ENCODE measurements at regions not wholly inside any gene's neighbourhood (a gene's known extent, or its start where the extent isn't known, plus 50 kb on each side); places are given as distances from the start of the nearest gene placed in this dataset.

DNA sequence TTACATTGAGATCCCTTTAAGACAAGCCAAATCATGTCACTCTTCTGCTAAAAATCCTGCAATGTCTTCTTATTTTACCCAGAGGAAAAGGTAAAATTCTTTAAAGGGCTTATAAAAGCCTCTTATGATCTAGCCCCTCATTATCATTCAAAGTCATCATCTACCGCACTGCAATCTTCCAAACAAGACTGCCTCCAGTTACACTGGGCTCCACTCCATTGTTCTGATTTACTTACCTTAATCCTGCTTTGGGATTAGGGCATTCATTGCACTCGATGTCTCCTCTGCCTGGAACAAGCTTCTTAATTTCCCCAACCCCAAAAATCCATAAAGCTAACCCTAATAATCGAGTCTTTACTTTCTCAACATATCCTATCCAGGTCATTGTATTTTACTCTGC is 269.1 kb downstream of the PCDH18 start:
- no peak for ATAC-seq
- H3K9me3 ChIP-seq, result no peaks in the 10 kb centered on the region
- H3K27ac ChIP-seq, result no peak overlapping the region
- intact Hi-C loops (cut with DNase I), result no loop called here
- no peaks in the 10 kb centered on the region for H3K27me3 ChIP-seq
- 50 to 64% methylated on average over 3 of the region's 3 CpGs for WGBS, 2 donors
- no peak overlapping the region for H3K4me3 ChIP-seq
- no peaks in the 10 kb centered on the region for H3K36me3 ChIP-seq
- FAIRE-seq, result no peak
- DNase-seq, result no peak
- TF ChIP-seq, protein P1, sequence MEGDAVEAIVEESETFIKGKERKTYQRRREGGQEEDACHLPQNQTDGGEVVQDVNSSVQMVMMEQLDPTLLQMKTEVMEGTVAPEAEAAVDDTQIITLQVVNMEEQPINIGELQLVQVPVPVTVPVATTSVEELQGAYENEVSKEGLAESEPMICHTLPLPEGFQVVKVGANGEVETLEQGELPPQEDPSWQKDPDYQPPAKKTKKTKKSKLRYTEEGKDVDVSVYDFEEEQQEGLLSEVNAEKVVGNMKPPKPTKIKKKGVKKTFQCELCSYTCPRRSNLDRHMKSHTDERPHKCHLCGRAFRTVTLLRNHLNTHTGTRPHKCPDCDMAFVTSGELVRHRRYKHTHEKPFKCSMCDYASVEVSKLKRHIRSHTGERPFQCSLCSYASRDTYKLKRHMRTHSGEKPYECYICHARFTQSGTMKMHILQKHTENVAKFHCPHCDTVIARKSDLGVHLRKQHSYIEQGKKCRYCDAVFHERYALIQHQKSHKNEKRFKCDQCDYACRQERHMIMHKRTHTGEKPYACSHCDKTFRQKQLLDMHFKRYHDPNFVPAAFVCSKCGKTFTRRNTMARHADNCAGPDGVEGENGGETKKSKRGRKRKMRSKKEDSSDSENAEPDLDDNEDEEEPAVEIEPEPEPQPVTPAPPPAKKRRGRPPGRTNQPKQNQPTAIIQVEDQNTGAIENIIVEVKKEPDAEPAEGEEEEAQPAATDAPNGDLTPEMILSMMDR (IDR thresholded peaks at IDR 0.05), result no peak
- H3K4me1 ChIP-seq, result no peaks in the 10 kb centered on the region

DNA sequence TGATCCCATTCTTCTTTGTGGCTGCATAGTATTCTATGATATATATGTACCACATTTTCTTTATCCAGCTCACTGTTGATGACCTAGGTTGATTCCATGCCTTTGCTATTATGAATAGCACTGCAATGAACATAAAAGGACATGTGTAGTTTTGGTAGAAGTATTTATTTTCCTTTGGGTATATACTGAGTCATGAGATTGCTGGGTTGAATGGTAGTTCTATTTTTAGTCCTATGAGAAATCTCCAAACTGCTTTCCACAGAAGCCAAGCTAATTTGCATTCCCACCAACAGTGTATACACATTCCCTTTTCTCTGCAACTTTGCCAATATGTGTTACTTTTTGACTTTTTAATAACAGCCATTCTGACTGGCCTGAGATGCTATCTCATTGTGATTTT is 278.3 kb downstream of the PCDH18 start:
- DNase-seq, result no peak
- no peak for ATAC-seq
- no peak overlapping the region for H3K4me3 ChIP-seq
- no peaks in the 10 kb centered on the region for H3K9me3 ChIP-seq
- no peak for FAIRE-seq
- intact Hi-C loops (cut with DNase I), result no loop called here
- H3K4me1 ChIP-seq, result no peaks in the 10 kb centered on the region
- no peak overlapping the region for H3K27ac ChIP-seq
- TF ChIP-seq, protein P1 (IDR thresholded peaks at IDR 0.05), result no peak
- no peaks in the 10 kb centered on the region for H3K36me3 ChIP-seq
- no peaks in the 10 kb centered on the region for H3K27me3 ChIP-seq

DNA sequence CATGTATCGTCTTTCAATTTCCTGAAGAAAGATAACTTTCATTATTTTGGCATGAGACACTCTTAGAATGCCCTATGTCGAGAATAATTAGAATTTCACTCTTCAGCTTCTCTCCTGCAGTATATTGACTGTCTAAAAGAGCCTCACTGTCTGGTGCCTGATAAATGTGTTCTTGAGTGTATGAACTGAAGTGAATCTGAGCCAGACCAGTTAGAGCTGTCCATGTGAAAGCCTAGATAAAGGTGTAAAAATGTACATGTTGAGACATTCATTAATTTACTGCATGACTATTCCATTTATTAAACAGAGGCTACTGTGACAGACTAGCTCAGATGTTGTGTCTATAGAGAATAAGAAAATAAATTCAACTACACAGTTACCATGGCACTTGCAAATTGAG is 283.2 kb downstream of the PCDH18 start:
- Histone ChIP-seq H3K27me3 (no peaks in the 10 kb centered on the region), H3K4me1 (no peaks in the 10 kb centered on the region), H3K9me3 (no peaks in the 10 kb centered on the region), H3K36me3 (no peaks in the 10 kb centered on the region), H3K27ac (no peak overlapping the region), H3K4me3 (no peak overlapping the region)
- no peak for FAIRE-seq
- no peak for ATAC-seq
- intact Hi-C loops (cut with DNase I), result no loop called here
- TF ChIP-seq, protein P1 (IDR thresholded peaks at IDR 0.05), result no peak
- DNase-seq, result no peak
- 35 to 55% methylated on average over 2 of the region's 2 CpGs for WGBS, 2 donors

DNA sequence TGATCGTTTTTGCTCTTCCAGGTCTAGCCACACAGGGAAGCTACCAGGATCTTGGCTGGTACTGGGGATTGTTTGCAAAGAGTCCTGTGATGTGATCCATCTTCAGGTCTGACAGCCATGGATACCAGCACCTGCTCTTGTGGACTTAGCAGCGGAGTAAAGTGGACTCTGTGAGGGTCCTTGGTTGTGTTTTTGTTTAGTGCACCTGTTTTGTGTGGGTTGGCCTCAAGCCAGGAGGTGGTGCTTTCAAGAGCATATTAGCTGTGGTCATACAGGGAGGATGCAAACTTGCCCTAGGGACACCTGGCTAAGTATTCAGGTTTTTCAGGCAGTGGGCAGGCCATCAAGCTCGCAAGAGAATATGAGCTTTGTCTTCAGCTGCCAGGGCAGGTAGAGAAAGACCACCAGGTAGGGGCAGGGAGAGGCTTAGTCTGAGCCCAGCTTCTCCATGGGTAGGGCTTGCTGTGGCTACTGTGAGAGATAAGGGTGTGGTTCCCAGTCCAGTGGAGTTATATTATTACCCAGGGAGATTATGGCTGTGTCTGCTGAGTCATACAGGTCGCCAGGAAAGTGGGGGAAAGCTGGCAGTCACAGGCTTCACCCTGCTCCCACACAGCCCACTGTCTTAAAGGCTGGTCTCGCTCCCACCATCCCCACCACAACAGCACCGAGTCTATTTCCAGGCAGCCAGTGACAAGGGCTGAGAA is 293.7 kb downstream of the PCDH18 start:
- Histone ChIP-seq H3K27me3 (no peaks in the 10 kb centered on the region), H3K27ac (no peak overlapping the region), H3K36me3 (no peaks in the 10 kb centered on the region), H3K4me1 (no peaks in the 10 kb centered on the region), H3K9me3 (no peaks in the 10 kb centered on the region), H3K4me3 (no peak overlapping the region)
- FAIRE-seq (no peak), ATAC-seq (no peak), DNase-seq (no peak)
- TF ChIP-seq, protein P1 (IDR thresholded peaks at IDR 0.05), result no peak
- 40 to 47% methylated on average over 6 of the region's 6 CpGs for WGBS, 2 donors
- intact Hi-C loops (cut with DNase I), result no loop called here

DNA sequence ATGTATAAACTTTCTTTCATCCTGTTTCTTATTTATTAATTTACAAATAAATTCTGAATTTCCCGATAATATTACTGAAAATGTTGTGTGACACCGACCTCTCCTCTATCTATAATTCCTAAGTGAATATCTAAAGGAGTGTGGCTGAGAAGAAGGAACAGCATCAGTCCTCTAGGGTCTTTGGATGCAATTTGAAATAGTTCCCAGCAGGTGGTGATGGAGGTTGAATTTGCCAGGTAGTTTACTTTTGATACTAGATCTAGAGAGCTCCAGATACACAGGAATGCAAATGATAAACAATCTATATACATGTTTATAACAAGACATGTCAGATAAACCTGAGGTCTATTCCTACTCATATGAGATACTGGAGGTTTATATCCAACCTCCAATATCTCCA is 305.4 kb downstream of the PCDH18 start:
- H3K27ac ChIP-seq, result no peak overlapping the region
- WGBS, 2 donors, result 30 to 50% methylated on average over 2 of the region's 2 CpGs
- no peak for ATAC-seq
- no peak overlapping the region for H3K4me3 ChIP-seq
- H3K27me3 ChIP-seq, result no peaks in the 10 kb centered on the region
- no peak for DNase-seq
- H3K4me1 ChIP-seq, result no peaks in the 10 kb centered on the region
- no peaks in the 10 kb centered on the region for H3K36me3 ChIP-seq
- TF ChIP-seq, protein P1 (IDR thresholded peaks at IDR 0.05), result no peak
- intact Hi-C loops (cut with DNase I), result no loop called here
- no peak for FAIRE-seq
- H3K9me3 ChIP-seq, result no peaks in the 10 kb centered on the region
